GM12878 (cell line): ENCODE measurements at regions not wholly inside any gene's neighbourhood (a gene's known extent, or its start where the extent isn't known, plus 50 kb on each side); places are given as distances from the start of the nearest gene placed in this dataset.

ENCODE experiments used
- ATAC-seq: fragments of 200-7000 bp; cut with Tn5 transposase; 3 replicates; pipeline ENCODE4 v1.9.1; 2020; ENCODE audit warnings: mild to moderate bottlenecking, moderate library complexity
- BruUV-seq: library from RNA; stranded (reverse); fragments of 400-500 nt; replicated peaks from 2 replicates; lab custom pipeline; 2021; lab: Mats Ljungman, UMichigan
- CTCF ChIA-PET: fragments of 300-600 bp; sonication (Branson Sonifier 250); formaldehyde crosslinking; extraction: SDS; loops from one replicate; lab custom pipeline; 2021; ENCODE audit warnings: inconsistent platforms; lab: Yijun Ruan, JAX
- POLR2A ChIA-PET: fragments of 350-600 bp; formaldehyde crosslinking; extraction: SDS; loops from one replicate; lab custom pipeline; 2021; ENCODE audit warnings: inconsistent platforms; lab: Charles Lee
- RAD21 ChIA-PET: fragments of 300-600 bp; sonication (Branson Sonifier 250); formaldehyde crosslinking; loops from one replicate; lab custom pipeline; 2023; ENCODE audit warnings: antibody characterized with exemption; ENCODE audit not compliant: unreplicated experiment; lab: Charles Lee
- SMC1A ChIA-PET: fragments of 300-600 bp; sonication (Branson Sonifier 250); formaldehyde crosslinking; loops from one replicate; lab custom pipeline; 2023; ENCODE audit not compliant: unreplicated experiment, uncharacterized antibody; lab: Charles Lee
- DNase-seq: peaks from one replicate; pipeline ENCODE4 v3.0.0-alpha.2; 2011; ENCODE audit warnings: low read depth, low spot score
- FAIRE-seq: peaks from 3 replicates; lab custom pipeline; 2011; peaks lifted over from hg19 to GRCh38; lab: Jason Lieb, UNC
- H2AFZ ChIP-seq: 2 replicates; pipeline ENCODE4 v1.6.0; 2011; ENCODE audit warnings: low read depth, low read length, control low read depth; ENCODE audit not compliant: control insufficient read depth
- H3K27ac ChIP-seq: 2 replicates; pipeline ENCODE4 v1.5.1; 2011; ENCODE audit warnings: control low read depth; ENCODE audit not compliant: control insufficient read depth, insufficient read depth
- H3K27me3 ChIP-seq, 2 experiments: replicated peaks in 1 of 2; 2 replicates each; pipeline versions ENCODE4 v1.6.0 to v1.6.1; 2011; ENCODE audit warnings: low read length in 1 of 2; ENCODE audit not compliant: control insufficient read depth in 2 of 2, insufficient read depth in 2 of 2
- H3K36me3 ChIP-seq, 2 experiments: 2 replicates each; pipeline ENCODE4 v1.5.1; 2011; ENCODE audit warnings: low read length in 1 of 2; ENCODE audit not compliant: control insufficient read depth in 2 of 2, insufficient read depth in 2 of 2
- H3K4me1 ChIP-seq: 2 replicates; pipeline ENCODE4 v1.6.1; 2011; ENCODE audit warnings: mild to moderate bottlenecking, low read length, moderate library complexity, mixed read lengths; ENCODE audit not compliant: control insufficient read depth, insufficient read depth
- H3K4me2 ChIP-seq: 2 replicates; pipeline ENCODE4 v1.6.0; 2011; ENCODE audit warnings: control low read depth; ENCODE audit not compliant: control insufficient read depth, insufficient read depth
- H3K4me3 ChIP-seq: fragments of 200-600 bp; sonication (generic); 2 replicates; pipeline ENCODE4 v1.5.1; 2016
- H3K79me2 ChIP-seq: 2 replicates; pipeline ENCODE4 v1.6.0; 2011; ENCODE audit warnings: low read length; ENCODE audit not compliant: control insufficient read depth, insufficient read depth
- H3K9ac ChIP-seq: 2 replicates; pipeline ENCODE4 v1.8.0; 2011; ENCODE audit warnings: low read length, control low read depth, mixed read lengths; ENCODE audit not compliant: control insufficient read depth, insufficient read depth
- H3K9me3 ChIP-seq: replicated peaks from 3 replicates; pipeline ENCODE4 v1.5.1; 2011; ENCODE audit warnings: mild to moderate bottlenecking, low read length; ENCODE audit not compliant: control insufficient read depth, insufficient read depth
- H4K20me1 ChIP-seq: 2 replicates; pipeline ENCODE4 v1.6.0; 2011; ENCODE audit not compliant: control insufficient read depth, insufficient read depth
- BCLAF1 ChIP-seq: fragments of 450-650 bp; IDR thresholded peaks from 2 replicates; pipeline ENCODE4 v1.6.1; 2017; ENCODE audit warnings: antibody characterized with exemption, mild to moderate bottlenecking, moderate library complexity
- CHD1 ChIP-seq: IDR thresholded peaks from 2 replicates; pipeline ENCODE4 v1.6.1; 2012; ENCODE audit warnings: low read depth, low read length, improper control_type of control experiment
- CREM ChIP-seq: IDR thresholded peaks from 2 replicates; pipeline ENCODE4 v1.6.1; 2014; ENCODE audit warnings: antibody characterized with exemption, low read depth
- E2F4 ChIP-seq: IDR thresholded peaks from 2 replicates; pipeline ENCODE4 v1.6.1; 2012; ENCODE audit warnings: low read depth, low read length, improper control_type of control experiment
- GABPA ChIP-seq: IDR thresholded peaks from 2 replicates; pipeline ENCODE4 v1.6.1; 2014; ENCODE audit warnings: antibody characterized with exemption, low read depth, mild to moderate bottlenecking, inconsistent platforms
- HDGF ChIP-seq: fragments of 450-650 bp; IDR thresholded peaks from 2 replicates; pipeline ENCODE4 v1.6.1; 2016; ENCODE audit warnings: antibody characterized with exemption
- PAX8 ChIP-seq: fragments of 450-650 bp; IDR thresholded peaks from 2 replicates; pipeline ENCODE4 v1.6.1; 2017; ENCODE audit warnings: mild to moderate bottlenecking, moderate library complexity
- RAD21 ChIP-seq: IDR thresholded peaks from 2 replicates; pipeline ENCODE4 v1.6.1; 2011; ENCODE audit warnings: mild to moderate bottlenecking, low read depth, low read length, moderate library complexity; ENCODE audit not compliant: insufficient read depth
- RCOR1 ChIP-seq: conservative IDR thresholded peaks from 2 replicates; pipeline ENCODE4 v1.6.1; 2012; ENCODE audit warnings: low read depth, low read length, improper control_type of control experiment
- REST ChIP-seq: IDR thresholded peaks from 2 replicates; pipeline ENCODE4 v1.6.1; 2012; ENCODE audit warnings: mild to moderate bottlenecking, low read depth, low read length
- SUZ12 ChIP-seq: fragments of 200-600 bp; sonication (generic); IDR thresholded peaks from one replicate; pipeline ENCODE4 v1.6.1; 2018; ENCODE audit warnings: antibody characterized with exemption, mild to moderate bottlenecking; ENCODE audit not compliant: unreplicated experiment
- TARDBP ChIP-seq: IDR thresholded peaks from 2 replicates; pipeline ENCODE4 v1.6.1; 2016; ENCODE audit warnings: borderline replicate concordance
- ZBTB40 ChIP-seq: fragments of 450-650 bp; IDR thresholded peaks from 2 replicates; pipeline ENCODE4 v1.6.1; 2016; ENCODE audit warnings: mild to moderate bottlenecking, moderate library complexity, borderline replicate concordance
- WGBS: methylation state at CpG from one replicate; pipeline ENCODE4 v1.1.6; 2016; ENCODE audit warnings: low lambda C conversion rate; ENCODE audit not compliant: insufficient replicate concordance, insufficient coverage; ENCODE audit errors: missing lambda C conversion rate; 5-methylcytosine and 5-hydroxymethylcytosine counted together
- in situ Hi-C: fragments of 300-500 bp; cut with MboI; formaldehyde crosslinking; loops from 9 replicates; pipeline ENCODE4 v1.14.3; 2018; ENCODE audit warnings: mixed read lengths
- intact Hi-C: fragments of 100-400 bp; cut with micrococcal nuclease; formaldehyde crosslinking; loops from one replicate; pipeline ENCODE4 v1.14.2; 2022; ENCODE audit not compliant: unreplicated experiment

GRCh38 chr10:65149878-65150277 lies 1628.7 kb downstream of the REEP3 start:
- ChIA-PET SMC1A (no interaction called here), POLR2A (no interaction called here), RAD21 (no interaction called here), CTCF (no interaction called here)
- Histone ChIP-seq H3K27ac (no peak overlapping the region), H3K9me3 (no peaks in the 10 kb centered on the region), H3K4me2 (no peak overlapping the region), H4K20me1 (no peaks in the 10 kb centered on the region), H2AFZ (no peak overlapping the region), H3K36me3 (no peaks in the 10 kb centered on the region), H3K79me2 (no peaks in the 10 kb centered on the region), H3K9ac (no peak overlapping the region), H3K4me1 (no peaks in the 10 kb centered on the region), H3K4me3 (no peak overlapping the region), H3K27me3 (no peaks in the 10 kb centered on the region)
- DNase-seq (no peak), ATAC-seq (no peak), FAIRE-seq (no peak)
- no TSS peak for BruUV-seq
- 29% methylated on average over 1 of the region's 1 CpG for WGBS
- TF ChIP-seq REST: no peak
- TF ChIP-seq BCLAF1: no peak
- TF ChIP-seq RCOR1: no peak
- no peak for TF ChIP-seq ZBTB40
- TF ChIP-seq HDGF: no peak
- no peak for TF ChIP-seq CHD1
- TF ChIP-seq GABPA: no peak
- TF ChIP-seq SUZ12: no peak
- TF ChIP-seq RAD21: no peak
- no peak for TF ChIP-seq TARDBP
- no peak for TF ChIP-seq PAX8
- TF ChIP-seq CREM: no peak
- no peak for TF ChIP-seq E2F4
- intact Hi-C loops (no loop called here), in situ Hi-C loops (no loop called here)
